Brain microvascular endothelial cell (primary cell): ENCODE measurements at regions not wholly inside any gene's neighbourhood (a gene's known extent, or its start where the extent isn't known, plus 50 kb on each side); places are given as distances from the start of the nearest gene placed in this dataset.
"Not testable (repeated sequence)": the region's sequence is repeated elsewhere in the genome, so short reads cannot be mapped to it uniquely, and the experiment has no call there.

ENCODE experiments used
- DNase-seq: peaks from one replicate; pipeline ENCODE4 v3.0.0-alpha.2; 2020
- H3K27ac ChIP-seq: fragments of 250-450 bp; sonication (Bioruptor Pico); 2 replicates; pipeline ENCODE4 v1.5.1; 2020; ENCODE audit warnings: mild to moderate bottlenecking, moderate library complexity
- H3K27me3 ChIP-seq: fragments of 250-450 bp; sonication (Bioruptor Pico); replicated peaks from 2 replicates; pipeline ENCODE4 v1.5.1; 2020; ENCODE audit warnings: mild to moderate bottlenecking
- H3K36me3 ChIP-seq: fragments of 250-450 bp; sonication (Bioruptor Pico); replicated peaks from 2 replicates; pipeline ENCODE4 v1.5.1; 2020; ENCODE audit warnings: mild to moderate bottlenecking
- H3K4me3 ChIP-seq: 2 replicates; pipeline ENCODE4 v1.5.1; 2011; ENCODE audit warnings: low read depth, mild to moderate bottlenecking, control low read depth, low read length, moderate library complexity
- CTCF ChIP-seq: IDR thresholded peaks from 2 replicates; pipeline ENCODE4 v1.5.1; 2011; ENCODE audit warnings: low read depth, mild to moderate bottlenecking, moderate library complexity, low read length, control low read depth, inconsistent platforms; ENCODE audit errors: missing control alignments
- in situ Hi-C: cut with HindIII; loops from 2 replicates; pipeline ENCODE4 v1.10.0; 2017; ENCODE audit warnings: low sequenced_read_pairs, low pct_ligation_motif_present

- TF ChIP-seq CTCF: no peak
- H3K4me3 ChIP-seq: no peak overlapping the region
- in situ Hi-C loops: no loop called here
- H3K27ac ChIP-seq: no peak overlapping the region
- no peaks in the 10 kb centered on the region for H3K36me3 ChIP-seq
- no peak for DNase-seq
- no peaks in the 10 kb centered on the region for H3K27me3 ChIP-seq
These were observed 259.6 kb downstream of the CRLF2 start for GRCh38 chrX:952816-953215.

GRCh38 chrX:947262-947661 is 265.2 kb downstream of the CRLF2 start:
- in situ Hi-C loops, H3K36me3 ChIP-seq, H3K4me3 ChIP-seq, DNase-seq, H3K27ac ChIP-seq, H3K27me3 ChIP-seq: not testable (repeated sequence)

- in situ Hi-C loops: no loop called here
- no peaks in the 10 kb centered on the region for H3K27me3 ChIP-seq
- H3K36me3 ChIP-seq: no peaks in the 10 kb centered on the region
- no peak for DNase-seq
- H3K27ac ChIP-seq: no peak overlapping the region
- no peak overlapping the region for H3K4me3 ChIP-seq
- TF ChIP-seq CTCF: no peak
These were observed 269.4 kb downstream of the CRLF2 start for GRCh38 chrX:943035-943434.

- TF ChIP-seq CTCF: no peak
- Histone ChIP-seq H3K27ac (no peak overlapping the region), H3K36me3 (no peaks in the 10 kb centered on the region), H3K27me3 (no peaks in the 10 kb centered on the region), H3K4me3 (no peak overlapping the region)
- no peak for DNase-seq
- in situ Hi-C loops: no loop called here
These were observed 271.8 kb downstream of the CRLF2 start for GRCh38 chrX:940691-941090.

GRCh38 chrX:936979-937769 is 275.3 kb downstream of the CRLF2 start:
- no peak for DNase-seq
- TF ChIP-seq CTCF: no peak
- H3K27ac ChIP-seq: no peak overlapping the region
- no peak overlapping the region for H3K4me3 ChIP-seq
- no peaks in the 10 kb centered on the region for H3K36me3 ChIP-seq
- H3K27me3 ChIP-seq: no peaks in the 10 kb centered on the region
- in situ Hi-C loops: no loop called here

- in situ Hi-C loops: no loop called here
- Histone ChIP-seq H3K27me3 (no peaks in the 10 kb centered on the region), H3K4me3 (no peak overlapping the region), H3K27ac (no peak overlapping the region), H3K36me3 (no peaks in the 10 kb centered on the region)
- no peak for DNase-seq
- TF ChIP-seq CTCF: no peak
These were observed 278.8 kb downstream of the CRLF2 start for GRCh38 chrX:933611-934010.
